Ovary (tissue), 3 donors: ENCODE measurements at regions not wholly inside any gene's neighbourhood (a gene's known extent, or its start where the extent isn't known, plus 50 kb on each side); places are given as distances from the start of the nearest gene placed in this dataset.

ENCODE experiments used
- CTCF ChIP-seq, 3 donors: fragments of 450-650 bp in 2 of 3; fragments of 200-600 bp in 1 of 3; IDR thresholded peaks; one replicate each; pipeline versions ENCODE4 v1.5.1 to v1.8.0; 2016 to 2022; ENCODE audit warnings: antibody characterized with exemption in 3 of 3, mild to moderate bottlenecking in 1 of 3
- EP300 ChIP-seq: sonication (generic); formaldehyde crosslinking; IDR thresholded peaks from one replicate; pipeline ENCODE4 v1.6.1; 2017; ENCODE audit warnings: antibody characterized with exemption
- POLR2A ChIP-seq: fragments of 450-650 bp; IDR thresholded peaks from one replicate; pipeline ENCODE4 v1.6.1; 2017; ENCODE audit warnings: antibody characterized with exemption, mild to moderate bottlenecking, moderate library complexity
- donor health status: DM: no; HTN: no; CAD: no.

- no peak for TF ChIP-seq CTCF (IDR thresholded peaks at IDR 0.05)
- TF ChIP-seq POLR2A = no peak
- TF ChIP-seq EP300 = no peak
These were observed 107.4 kb downstream of the DLL1 start for GRCh38 chr6:170183521-170183920.
